Fibroblast of the aortic adventitia (primary cell): ENCODE measurements at regions not wholly inside any gene's neighbourhood (a gene's known extent, or its start where the extent isn't known, plus 50 kb on each side); places are given as distances from the start of the nearest gene placed in this dataset.

Source experiments
- DNase-seq: peaks from one replicate; pipeline ENCODE4 v3.0.0-alpha.2; 2010; ENCODE audit warnings: low read depth
- H3K4me3 ChIP-seq: 2 replicates; pipeline ENCODE4 v1.5.1; 2011; ENCODE audit warnings: low read depth, mild to moderate bottlenecking, control low read depth, low read length, moderate library complexity
- TF ChIP-seq, protein P1 (sequence below): IDR thresholded peaks from 2 replicates; pipeline ENCODE4 v1.5.1; 2011; ENCODE audit warnings: mild to moderate bottlenecking, low read length, control low read depth, inconsistent platforms; ENCODE audit not compliant: insufficient read depth

DNA sequence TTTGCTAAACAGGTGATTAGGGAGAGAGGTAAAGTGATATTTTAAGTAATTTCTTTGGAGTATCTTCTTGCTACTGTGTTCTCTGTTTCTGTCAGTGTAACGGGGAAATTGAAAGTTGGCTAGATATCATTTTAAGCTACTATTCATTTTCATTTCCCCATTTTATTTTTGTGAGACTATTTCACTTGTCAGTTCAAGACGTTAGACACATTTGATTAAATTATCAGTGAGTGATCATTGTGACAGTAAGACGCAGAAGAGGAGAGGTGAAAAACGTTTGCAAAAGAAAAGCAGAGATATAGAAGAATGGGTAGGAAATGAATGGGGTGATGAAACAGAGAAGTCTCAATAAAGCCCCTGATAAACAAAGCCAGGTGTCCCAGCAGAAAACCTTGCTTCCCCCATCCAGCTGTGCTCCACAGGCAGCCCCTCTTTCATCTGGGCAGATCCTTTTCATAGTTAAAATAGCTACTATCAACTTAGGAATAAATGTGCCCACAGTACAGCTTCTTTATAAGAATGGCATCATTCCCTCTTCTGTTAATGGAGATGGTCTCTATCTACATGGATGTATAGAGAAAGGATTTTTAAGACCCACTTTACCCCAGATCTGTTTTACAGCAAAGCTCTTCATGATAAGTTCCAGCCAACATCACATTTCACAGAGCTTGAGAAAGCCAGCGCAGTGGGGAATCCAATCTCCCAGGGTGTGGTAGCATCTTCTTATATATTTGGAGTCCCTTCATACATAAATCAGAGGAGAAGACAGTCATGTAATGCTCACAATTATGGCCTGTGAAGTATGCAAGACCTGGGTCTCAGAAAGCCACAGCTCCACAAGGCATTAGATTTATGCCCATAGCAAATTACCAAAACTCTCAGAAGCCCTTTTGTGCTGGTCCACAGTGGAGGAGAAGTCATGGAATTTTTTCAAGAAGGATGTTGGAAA, 138.1 kb upstream of the ITGB1 start:
- no peak overlapping the region for H3K4me3 ChIP-seq
- DNase-seq, result no peak
- TF ChIP-seq, protein P1, sequence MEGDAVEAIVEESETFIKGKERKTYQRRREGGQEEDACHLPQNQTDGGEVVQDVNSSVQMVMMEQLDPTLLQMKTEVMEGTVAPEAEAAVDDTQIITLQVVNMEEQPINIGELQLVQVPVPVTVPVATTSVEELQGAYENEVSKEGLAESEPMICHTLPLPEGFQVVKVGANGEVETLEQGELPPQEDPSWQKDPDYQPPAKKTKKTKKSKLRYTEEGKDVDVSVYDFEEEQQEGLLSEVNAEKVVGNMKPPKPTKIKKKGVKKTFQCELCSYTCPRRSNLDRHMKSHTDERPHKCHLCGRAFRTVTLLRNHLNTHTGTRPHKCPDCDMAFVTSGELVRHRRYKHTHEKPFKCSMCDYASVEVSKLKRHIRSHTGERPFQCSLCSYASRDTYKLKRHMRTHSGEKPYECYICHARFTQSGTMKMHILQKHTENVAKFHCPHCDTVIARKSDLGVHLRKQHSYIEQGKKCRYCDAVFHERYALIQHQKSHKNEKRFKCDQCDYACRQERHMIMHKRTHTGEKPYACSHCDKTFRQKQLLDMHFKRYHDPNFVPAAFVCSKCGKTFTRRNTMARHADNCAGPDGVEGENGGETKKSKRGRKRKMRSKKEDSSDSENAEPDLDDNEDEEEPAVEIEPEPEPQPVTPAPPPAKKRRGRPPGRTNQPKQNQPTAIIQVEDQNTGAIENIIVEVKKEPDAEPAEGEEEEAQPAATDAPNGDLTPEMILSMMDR, result no peak

DNA sequence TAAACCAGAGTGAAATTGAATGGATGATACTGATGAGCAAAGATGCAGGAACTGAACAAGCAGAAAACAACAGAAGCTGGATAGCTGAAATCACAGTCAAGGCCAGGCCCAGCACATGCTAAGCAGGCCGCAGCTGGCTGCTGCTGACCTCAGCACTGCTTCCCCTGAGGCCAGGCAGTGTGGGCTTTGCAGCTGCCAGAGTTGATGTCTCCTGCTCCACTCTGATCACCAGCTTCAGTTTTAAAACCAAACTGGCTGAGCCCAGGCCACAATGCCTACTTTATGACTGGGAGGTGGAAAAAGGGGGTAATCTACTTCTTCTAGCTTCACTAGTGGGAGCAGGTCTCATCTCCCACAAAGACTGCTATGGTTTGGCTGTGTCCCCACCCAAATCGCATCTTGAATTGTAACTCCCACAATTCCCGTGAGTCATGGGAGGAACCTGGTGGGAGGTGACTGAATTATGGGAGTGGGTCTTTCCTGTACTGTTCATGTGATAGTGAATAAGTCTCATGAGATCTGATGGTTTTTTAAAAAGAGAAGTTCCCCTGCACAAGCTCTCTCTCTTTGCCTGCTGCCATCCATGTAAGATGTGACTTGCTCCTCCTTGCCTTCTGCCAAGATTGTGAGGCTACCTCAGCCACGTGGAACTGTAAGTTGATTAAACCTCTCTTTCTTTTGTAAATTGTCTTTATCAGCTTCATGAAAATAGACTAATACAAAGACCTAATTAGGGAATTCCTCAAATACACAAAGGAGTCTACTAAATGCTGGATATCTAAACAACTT, 136.4 kb upstream of the ITGB1 start:
- DNase-seq, result no peak
- TF ChIP-seq, protein P1, result no peak
- no peak overlapping the region for H3K4me3 ChIP-seq

DNA sequence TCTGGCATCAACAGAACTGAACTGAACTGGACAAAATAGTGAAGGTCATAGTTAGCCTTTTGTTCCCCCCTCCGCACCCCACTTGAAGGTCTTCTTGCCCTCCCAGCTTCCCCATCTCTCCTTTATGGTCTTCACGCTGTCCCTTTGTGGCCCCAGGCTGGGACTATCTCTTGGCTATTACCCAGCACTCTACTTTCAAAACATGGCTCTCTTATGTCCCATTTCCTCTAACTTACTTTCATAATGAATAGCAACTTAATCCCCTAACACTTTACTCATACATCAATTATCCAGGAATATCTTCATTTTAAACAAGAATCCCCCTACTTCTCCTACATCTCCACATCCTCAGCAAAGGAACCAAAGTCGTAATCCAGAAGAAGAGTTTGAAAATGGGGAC, 135.3 kb upstream of the ITGB1 start:
- TF ChIP-seq, protein P1, result no peak
- DNase-seq, result no peak
- no peak overlapping the region for H3K4me3 ChIP-seq

DNA sequence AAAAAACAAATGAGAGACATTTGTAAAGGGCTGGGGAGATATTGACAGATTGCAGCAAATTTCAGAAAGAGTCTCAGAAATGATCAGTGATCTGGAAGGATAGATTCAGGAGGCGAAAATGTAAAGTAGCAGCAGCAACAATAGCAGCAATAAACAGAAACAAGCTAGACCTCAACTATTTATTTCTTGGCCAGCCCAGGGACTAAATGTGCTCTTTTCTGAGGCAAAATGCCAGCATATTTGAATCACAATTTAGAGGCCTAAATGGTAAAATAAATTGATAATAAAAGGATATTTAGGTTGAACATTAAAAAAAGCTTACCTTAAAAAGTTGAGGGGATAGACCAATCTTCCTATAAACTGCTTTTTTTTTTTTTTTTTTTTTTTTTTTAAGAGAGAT, 134.6 kb upstream of the ITGB1 start:
- H3K4me3 ChIP-seq, result no peak overlapping the region
- TF ChIP-seq, protein P1, result no peak
- no peak for DNase-seq

DNA sequence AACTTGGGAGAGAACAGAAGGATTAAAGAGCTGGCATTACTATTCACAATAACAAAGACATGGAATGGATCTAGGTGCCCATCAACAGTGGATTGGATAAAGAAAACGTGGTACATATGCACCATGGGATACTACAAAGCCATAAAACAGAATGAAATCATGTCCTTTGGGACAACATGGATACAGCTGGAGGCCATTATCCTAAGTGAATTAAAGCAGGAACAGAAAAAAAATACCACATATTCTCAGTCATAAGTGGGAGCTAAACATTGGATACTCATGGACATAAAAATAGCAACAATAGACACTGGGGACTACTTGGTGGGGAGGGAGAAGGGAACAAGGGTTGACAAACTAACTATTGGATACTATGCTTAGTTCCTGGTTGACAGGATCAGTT, 133.2 kb upstream of the ITGB1 start:
- no peak for DNase-seq
- TF ChIP-seq, protein P1, result no peak
- H3K4me3 ChIP-seq, result no peak overlapping the region

DNA sequence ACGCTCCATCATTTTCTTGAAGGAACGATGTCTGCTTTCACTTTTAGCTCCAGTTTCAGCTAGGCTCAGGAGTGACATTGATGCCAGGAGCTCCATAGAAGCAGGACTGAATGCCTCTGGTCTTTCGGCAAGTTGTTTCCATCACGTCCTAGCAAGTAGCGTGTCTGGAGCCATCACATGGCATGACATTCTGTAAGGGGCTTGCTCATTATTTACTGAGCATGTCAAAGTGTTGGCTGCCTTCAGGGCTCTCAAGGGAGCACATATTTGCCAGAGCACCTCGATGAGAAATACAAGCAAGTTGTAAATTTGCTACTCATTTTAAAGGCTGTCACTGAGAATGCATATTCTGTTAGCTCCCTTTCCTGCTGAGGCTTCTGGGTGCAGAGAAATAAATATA, 131.0 kb upstream of the ITGB1 start:
- TF ChIP-seq, protein P1, result no peak
- no peak overlapping the region for H3K4me3 ChIP-seq
- no peak for DNase-seq
